Esophagus muscularis mucosa (tissue), 4 donors: ENCODE measurements at regions not wholly inside any gene's neighbourhood (a gene's known extent, or its start where the extent isn't known, plus 50 kb on each side); places are given as distances from the start of the nearest gene placed in this dataset.

ENCODE experiments used
- DNase-seq: peaks from one replicate; pipeline ENCODE4 v3.0.0-alpha.2; 2017; ENCODE audit errors: extremely low spot score
- H3K27ac ChIP-seq, 4 donors: fragments of 200-600 bp; sonication (generic); replicated peaks in 1 of 4; 1 replicate in 3 of 4; 2 replicates in 1 of 4; pipeline ENCODE4 v1.5.1; 2016 to 2019; ENCODE audit warnings: mild to moderate bottlenecking in 1 of 4
- H3K27me3 ChIP-seq, 4 donors: fragments of 200-600 bp; sonication (generic); one replicate each; pipeline versions ENCODE4 v1.5.1 to v1.6.0; 2016 to 2019
- H3K36me3 ChIP-seq, 4 donors: fragments of 200-600 bp; sonication (generic); one replicate each; pipeline ENCODE4 v1.5.1; 2016 to 2019
- H3K4me1 ChIP-seq, 4 donors: fragments of 200-600 bp; sonication (generic); one replicate each; pipeline ENCODE4 v1.5.1; 2016 to 2019
- H3K4me3 ChIP-seq, 4 donors: fragments of 200-600 bp; sonication (generic); 1 replicate in 2 of 4; 2 replicates in 2 of 4; pipeline ENCODE4 v1.5.1; 2016 to 2019; ENCODE audit warnings: mild to moderate bottlenecking in 4 of 4, moderate library complexity in 1 of 4
- H3K9me3 ChIP-seq, 4 donors: fragments of 200-600 bp; sonication (generic); 1 replicate in 3 of 4; 2 replicates in 1 of 4; pipeline ENCODE4 v1.5.1; 2016 to 2019
- CTCF ChIP-seq, 3 experiments: fragments of 200-600 bp in 2 of 3; fragments of 450-650 bp in 1 of 3; sonication (generic) in 2 of 3; IDR thresholded peaks; one replicate each; pipeline ENCODE4 v1.5.1; 2017 to 2019; ENCODE audit warnings: antibody characterized with exemption in 3 of 3, mild to moderate bottlenecking in 2 of 3, moderate library complexity in 1 of 3
- EP300 ChIP-seq: sonication (generic); formaldehyde crosslinking; IDR thresholded peaks from one replicate; pipeline ENCODE4 v1.6.1; 2017; ENCODE audit warnings: antibody characterized with exemption
- POLR2A ChIP-seq: fragments of 450-650 bp; IDR thresholded peaks from one replicate; pipeline ENCODE4 v1.6.1; 2017; ENCODE audit warnings: antibody characterized with exemption, moderate library complexity, mild to moderate bottlenecking, low read depth
- POLR2AphosphoS5 ChIP-seq, 2 donors: sonication (generic); formaldehyde crosslinking; IDR thresholded peaks; one replicate each; pipeline ENCODE4 v1.6.1; 2017; ENCODE audit warnings: antibody characterized with exemption in 2 of 2
- WGBS: methylation state at CpG from one replicate; pipeline ENCODE4 v1.1.5; 2018; 5-methylcytosine and 5-hydroxymethylcytosine counted together
- intact Hi-C: fragments of 100-400 bp; cut with DNase I; formaldehyde crosslinking; loops from one replicate; pipeline ENCODE4 v1.15.1; 2023

- H3K9me3 ChIP-seq, result no peaks in the 10 kb centered on the region
- no peak overlapping the region for H3K4me3 ChIP-seq
- no peaks in the 10 kb centered on the region for H3K36me3 ChIP-seq
- no peak overlapping the region for H3K27ac ChIP-seq
- WGBS, result 54% methylated on average over 2 of the region's 2 CpGs
- DNase-seq, result peak; percentile 53
- peaks cover 0 to 5% (median 0%) of the 10 kb centered on the region in 4 donors for H3K27me3 ChIP-seq
- intact Hi-C loops, result no loop called here
- H3K4me1 ChIP-seq, result no peaks in the 10 kb centered on the region
- TF ChIP-seq CTCF (IDR thresholded peaks at IDR 0.05), result no peak
- no peak for TF ChIP-seq POLR2A
Measured at GRCh38 chr15:96771035-96771434, 440.5 kb downstream of the NR2F2 start.

GRCh38 chr15:96774216-96774615 lies 443.7 kb downstream of the NR2F2 start:
- WGBS, result 65% methylated on average over 3 of the region's 3 CpGs
- H3K4me1 ChIP-seq, result no peaks in the 10 kb centered on the region
- TF ChIP-seq POLR2A, result no peak
- TF ChIP-seq EP300, result no peak
- TF ChIP-seq POLR2AphosphoS5 (IDR thresholded peaks at IDR 0.05), result no peak
- TF ChIP-seq CTCF (IDR thresholded peaks at IDR 0.05), result no peak
- H3K4me3 ChIP-seq, result no peak overlapping the region
- no peak overlapping the region for H3K27ac ChIP-seq
- peaks cover 0 to 5% (median 0%) of the 10 kb centered on the region in 4 donors for H3K27me3 ChIP-seq
- DNase-seq, result no peak
- no peaks in the 10 kb centered on the region for H3K9me3 ChIP-seq
- H3K36me3 ChIP-seq, result no peaks in the 10 kb centered on the region
- intact Hi-C loops, result no loop called here

GRCh38 chr15:96783746-96784145 lies 453.2 kb downstream of the NR2F2 start:
- intact Hi-C loops, result no loop called here
- no peak overlapping the region for H3K27ac ChIP-seq
- H3K27me3 ChIP-seq, result no peaks in the 10 kb centered on the region
- H3K4me1 ChIP-seq, result no peaks in the 10 kb centered on the region
- no peak overlapping the region for H3K4me3 ChIP-seq
- no peaks in the 10 kb centered on the region for H3K9me3 ChIP-seq
- H3K36me3 ChIP-seq, result no peaks in the 10 kb centered on the region
- peak; percentile 84 for DNase-seq
- WGBS, result 90% methylated on average over 2 of the region's 3 CpGs
- TF ChIP-seq EP300 (no peak), POLR2A (no peak), CTCF (IDR thresholded peaks at IDR 0.05) (no peak), POLR2AphosphoS5 (IDR thresholded peaks at IDR 0.05) (no peak)

- Histone ChIP-seq H3K4me3 (no peak overlapping the region), H3K9me3 (no peaks in the 10 kb centered on the region), H3K27me3 (no peaks in the 10 kb centered on the region), H3K36me3 (no peaks in the 10 kb centered on the region), H3K27ac (no peak overlapping the region), H3K4me1 (no peaks in the 10 kb centered on the region)
- 33% methylated on average over 1 of the region's 2 CpGs for WGBS
- intact Hi-C loops, result no loop called here
- DNase-seq, result peak; percentile 64
- no peak for TF ChIP-seq POLR2AphosphoS5 (IDR thresholded peaks at IDR 0.05)
- no peak for TF ChIP-seq POLR2A
- no peak for TF ChIP-seq EP300
- TF ChIP-seq CTCF (IDR thresholded peaks at IDR 0.05), result no peak
Measured at GRCh38 chr15:96790004-96790403, 459.5 kb downstream of the NR2F2 start.

- H3K4me3 ChIP-seq, result no peak overlapping the region
- H3K36me3 ChIP-seq, result no peaks in the 10 kb centered on the region
- H3K9me3 ChIP-seq, result no peaks in the 10 kb centered on the region
- intact Hi-C loops, result no loop called here
- no peaks in the 10 kb centered on the region for H3K4me1 ChIP-seq
- H3K27me3 ChIP-seq, result no peaks in the 10 kb centered on the region
- H3K27ac ChIP-seq, result no peak overlapping the region
- TF ChIP-seq CTCF (IDR thresholded peaks at IDR 0.05) (no peak), POLR2AphosphoS5 (IDR thresholded peaks at IDR 0.05) (no peak), POLR2A (no peak), EP300 (no peak)
- peak; percentile 68 for DNase-seq
- WGBS, result 52% methylated on average over 3 of the region's 3 CpGs
Measured at GRCh38 chr15:96792216-96792615, 461.7 kb downstream of the NR2F2 start.
